ENCODE measurements at regions not wholly inside any gene's neighbourhood (a gene's known extent, or its start where the extent isn't known, plus 50 kb on each side); places are given as distances from the start of the nearest gene placed in this dataset.

- TF ChIP-seq, protein P1, sequence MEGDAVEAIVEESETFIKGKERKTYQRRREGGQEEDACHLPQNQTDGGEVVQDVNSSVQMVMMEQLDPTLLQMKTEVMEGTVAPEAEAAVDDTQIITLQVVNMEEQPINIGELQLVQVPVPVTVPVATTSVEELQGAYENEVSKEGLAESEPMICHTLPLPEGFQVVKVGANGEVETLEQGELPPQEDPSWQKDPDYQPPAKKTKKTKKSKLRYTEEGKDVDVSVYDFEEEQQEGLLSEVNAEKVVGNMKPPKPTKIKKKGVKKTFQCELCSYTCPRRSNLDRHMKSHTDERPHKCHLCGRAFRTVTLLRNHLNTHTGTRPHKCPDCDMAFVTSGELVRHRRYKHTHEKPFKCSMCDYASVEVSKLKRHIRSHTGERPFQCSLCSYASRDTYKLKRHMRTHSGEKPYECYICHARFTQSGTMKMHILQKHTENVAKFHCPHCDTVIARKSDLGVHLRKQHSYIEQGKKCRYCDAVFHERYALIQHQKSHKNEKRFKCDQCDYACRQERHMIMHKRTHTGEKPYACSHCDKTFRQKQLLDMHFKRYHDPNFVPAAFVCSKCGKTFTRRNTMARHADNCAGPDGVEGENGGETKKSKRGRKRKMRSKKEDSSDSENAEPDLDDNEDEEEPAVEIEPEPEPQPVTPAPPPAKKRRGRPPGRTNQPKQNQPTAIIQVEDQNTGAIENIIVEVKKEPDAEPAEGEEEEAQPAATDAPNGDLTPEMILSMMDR (IDR thresholded peaks at IDR 0.05) = no peak
- TF ChIP-seq EP300 (IDR thresholded peaks at IDR 0.05) (no peak), POLR2A (IDR thresholded peaks at IDR 0.05) (no peak)
Observed at GRCh38 chr12:114194066-114194465, 211.9 kb downstream of the TBX5 start.

Measured in gastroesophageal sphincter (tissue), 3 donors.